HG03060 (cell line): ENCODE measurements at regions not wholly inside any gene's neighbourhood (a gene's known extent, or its start where the extent isn't known, plus 50 kb on each side); places are given as distances from the start of the nearest gene placed in this dataset.

Experiments used
- ATAC-seq: cut with Tn5 transposase; IDR thresholded peaks from one replicate; pipeline ENCODE4 v1.9.1; 2021; ENCODE audit warnings: low read depth, moderate number of reproducible peaks; ENCODE audit not compliant: unreplicated experiment

DNA sequence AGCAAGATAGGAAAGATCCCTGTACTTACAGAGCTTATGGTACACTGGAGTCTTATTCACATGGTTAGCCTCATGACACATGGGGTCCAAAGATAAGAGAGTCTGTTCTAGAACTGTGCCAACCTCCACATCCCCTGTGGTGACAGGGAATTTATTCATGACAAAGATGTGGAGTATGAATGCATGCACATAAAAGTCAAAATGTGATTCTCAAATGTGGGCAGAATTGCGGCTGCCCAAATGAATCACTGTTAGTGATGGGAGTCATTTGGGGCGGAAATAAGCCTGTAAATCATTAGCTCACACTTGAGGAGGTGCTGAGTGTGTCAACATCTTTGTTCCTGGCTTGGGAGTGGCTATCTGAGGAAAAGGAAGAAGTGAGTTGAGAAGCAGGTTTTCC is 560.6 kb downstream of the SLC4A3 start:
- no peak for ATAC-seq

DNA sequence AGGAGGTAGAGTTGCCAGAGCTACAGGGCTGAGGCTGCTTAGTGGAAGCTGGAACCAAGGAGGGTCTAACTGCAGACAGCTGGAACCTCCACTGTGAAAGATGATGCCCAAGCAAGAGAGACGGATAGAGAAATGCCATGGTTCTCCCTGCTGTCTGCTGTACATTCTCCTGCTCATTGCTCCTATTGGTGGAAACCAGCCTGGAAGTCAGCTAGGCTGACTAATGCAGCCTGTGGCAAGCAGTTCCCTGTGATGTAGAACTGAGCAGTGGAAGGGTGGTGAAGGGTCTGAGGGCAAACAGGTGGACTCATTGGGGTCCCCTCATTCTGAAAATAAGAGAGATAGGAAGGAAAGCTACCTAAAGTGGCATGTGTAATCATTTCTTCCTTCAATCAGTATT is 563.6 kb downstream of the SLC4A3 start:
- no peak for ATAC-seq

DNA sequence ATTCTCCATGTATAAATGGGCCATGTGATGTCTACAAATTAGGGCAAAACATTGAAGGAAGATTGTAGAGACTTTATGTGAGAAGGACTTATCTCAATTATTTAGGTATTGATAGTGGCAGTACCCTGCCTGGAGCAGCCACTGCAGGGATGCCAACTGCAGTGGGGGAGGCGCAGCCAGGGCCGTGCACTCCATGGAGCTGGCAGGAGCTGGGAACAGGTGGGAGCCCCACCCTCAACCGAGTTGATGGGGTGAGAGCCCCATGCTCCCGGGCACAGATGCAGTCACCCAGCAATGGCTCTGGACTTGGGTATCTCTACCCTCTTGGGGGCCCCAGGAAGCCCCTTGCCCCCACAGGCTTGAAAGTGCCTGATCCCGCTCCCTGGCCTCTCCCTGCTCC is 564.3 kb downstream of the SLC4A3 start:
- no peak for ATAC-seq

DNA sequence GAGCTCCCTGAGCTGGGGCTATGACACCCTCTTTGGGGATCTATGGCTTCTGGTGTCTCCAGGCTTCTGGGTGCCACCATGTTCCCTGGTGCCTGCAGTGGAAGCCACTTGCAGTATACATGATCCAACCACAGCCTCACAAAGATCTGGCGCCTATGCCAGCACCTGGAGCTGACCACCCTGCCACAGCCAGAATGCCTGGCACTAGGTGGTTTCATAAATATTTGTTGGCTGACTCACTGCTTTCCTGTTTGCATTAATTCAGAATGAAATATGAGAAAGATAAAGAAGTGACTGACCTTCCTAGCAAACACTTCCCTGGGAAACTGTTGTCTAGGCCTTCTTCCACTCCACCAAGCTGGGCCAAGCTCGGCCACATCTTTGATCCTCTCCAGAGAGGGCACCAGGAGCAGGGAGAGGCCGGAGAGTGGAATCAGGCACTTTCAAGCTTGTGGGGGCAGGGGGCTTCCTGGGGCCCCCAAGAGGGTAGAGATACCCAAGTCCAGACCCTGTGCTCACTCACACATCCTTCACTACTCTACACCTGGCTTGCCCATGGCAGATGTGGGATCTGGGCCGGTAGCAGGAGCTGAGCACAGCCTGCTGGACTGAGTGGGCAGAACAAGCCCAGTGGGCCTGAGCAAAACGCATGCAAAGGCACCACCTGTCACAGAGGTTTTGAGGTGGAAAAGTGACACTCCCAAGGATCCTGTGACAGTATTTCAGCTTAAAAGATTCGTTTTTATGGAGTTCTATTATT is 565.7 kb downstream of the SLC4A3 start:
- no peak for ATAC-seq

DNA sequence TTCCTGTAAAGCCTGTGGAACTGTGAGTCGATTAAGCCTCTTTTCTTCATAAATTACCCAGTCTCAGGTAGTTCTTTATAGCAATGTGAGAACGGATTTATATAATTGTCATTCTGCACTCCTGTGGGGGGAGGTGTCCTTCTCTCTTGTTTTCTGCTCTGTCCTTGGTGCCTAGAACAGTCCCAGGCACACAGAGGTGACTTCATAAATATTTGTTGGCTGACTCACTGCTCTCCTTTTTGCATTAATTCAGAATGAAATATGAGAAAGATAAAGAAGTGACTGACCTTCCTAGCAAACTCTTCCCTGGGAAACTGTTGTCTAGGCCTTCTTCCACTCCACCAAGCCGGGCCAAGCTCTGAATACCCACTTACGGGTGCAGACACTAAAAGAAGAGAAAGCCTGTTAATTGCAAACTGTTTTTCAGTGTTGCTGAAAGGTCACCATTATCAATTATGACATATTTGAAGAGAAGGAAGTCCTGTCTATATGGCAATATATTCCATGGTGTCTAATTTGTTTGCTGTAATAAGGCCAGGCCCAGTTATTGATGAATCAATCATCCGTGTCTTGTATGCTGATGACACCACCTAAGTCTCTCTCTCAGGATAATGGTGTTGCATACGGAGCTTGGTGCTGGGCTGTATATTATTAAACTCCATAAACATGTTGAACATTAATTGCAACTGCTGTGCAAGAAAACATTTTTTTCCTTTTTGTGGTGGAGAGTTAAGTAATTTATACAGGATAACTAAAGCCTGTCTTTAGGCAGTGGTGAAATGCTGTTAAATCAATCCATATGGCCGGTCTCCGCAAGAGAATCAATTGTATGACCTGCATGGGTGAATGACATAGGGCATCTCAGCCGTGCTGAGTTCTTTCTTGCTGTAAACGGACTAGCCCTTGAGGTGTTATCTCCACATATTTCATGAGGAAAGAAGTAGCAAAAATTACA is 567.5 kb downstream of the SLC4A3 start:
- ATAC-seq: no peak

DNA sequence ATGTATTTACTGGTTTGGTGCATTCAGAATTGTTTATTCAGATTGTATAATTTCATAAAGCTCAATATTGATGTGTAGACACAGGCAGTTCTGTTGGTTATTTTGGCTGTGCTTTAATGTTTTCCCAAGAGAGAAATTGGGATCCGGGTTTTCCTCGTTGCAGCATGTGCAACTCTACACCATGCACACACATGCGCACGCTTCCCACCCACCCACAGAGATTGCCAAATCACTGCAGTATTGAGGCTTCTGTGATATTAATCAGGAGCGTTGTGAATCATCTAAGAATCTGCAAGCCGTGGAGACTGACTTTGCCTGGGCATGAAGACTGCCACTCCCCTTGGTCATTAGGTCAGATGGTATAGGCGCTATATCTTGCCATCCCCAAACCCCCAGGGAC is 571.5 kb downstream of the SLC4A3 start:
- ATAC-seq: no peak

DNA sequence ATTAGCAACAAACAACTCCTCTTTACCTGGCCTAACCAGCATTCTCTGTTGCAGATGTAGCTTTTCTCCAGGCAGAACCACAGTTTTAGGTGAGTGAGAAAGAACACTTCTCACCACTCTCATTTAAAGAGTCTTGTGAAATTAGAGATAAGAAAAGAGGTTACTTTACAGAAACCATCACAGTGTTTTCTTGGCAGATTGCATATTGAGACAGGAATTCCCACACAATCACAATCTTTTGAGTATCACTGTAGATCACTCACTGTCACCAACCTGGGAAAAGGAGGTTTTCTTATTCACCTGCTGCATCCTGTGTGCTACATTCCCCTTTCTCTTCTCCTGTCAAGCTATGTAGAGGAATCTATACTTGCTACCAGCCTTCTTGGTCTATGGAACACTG is 574.6 kb downstream of the SLC4A3 start:
- ATAC-seq: no peak

DNA sequence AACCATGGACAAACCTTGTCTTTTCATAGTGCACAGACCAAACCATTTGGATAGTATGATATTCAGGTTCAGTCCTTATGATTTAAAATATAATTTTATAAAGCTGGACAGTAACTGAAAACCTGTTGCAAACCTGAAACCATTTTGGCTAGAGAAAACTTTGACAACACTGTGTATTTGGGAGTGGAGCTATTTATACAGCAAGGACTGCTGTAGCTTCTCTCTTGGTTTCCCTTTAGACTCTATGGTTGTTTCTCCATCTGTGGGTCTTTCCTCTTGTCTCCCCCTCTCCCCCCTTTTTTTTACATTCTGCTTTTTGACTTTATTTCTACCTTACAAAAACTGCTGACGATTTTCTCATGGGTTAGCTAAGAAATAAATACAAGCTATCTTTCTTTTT is 581.7 kb downstream of the SLC4A3 start:
- ATAC-seq: no peak

DNA sequence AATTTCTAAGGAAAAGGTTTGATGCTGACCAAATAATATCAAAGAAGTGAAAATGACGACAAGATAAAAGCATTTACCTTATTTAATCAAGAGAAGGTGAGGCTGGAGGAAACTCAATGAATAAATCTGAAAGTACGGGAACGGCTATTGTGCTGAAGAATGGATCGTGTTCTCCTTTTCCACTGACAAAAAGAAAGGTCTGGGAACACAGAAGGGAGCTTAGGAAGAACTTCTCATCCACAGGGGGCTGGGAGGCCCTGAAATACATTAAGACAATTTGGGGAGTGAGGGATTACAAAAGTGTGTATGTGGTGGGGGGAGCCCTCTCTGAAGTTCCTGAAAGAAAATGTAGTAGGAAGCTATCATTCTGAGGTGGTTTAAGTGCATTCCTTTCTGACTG is 582.3 kb downstream of the SLC4A3 start:
- ATAC-seq: no peak

DNA sequence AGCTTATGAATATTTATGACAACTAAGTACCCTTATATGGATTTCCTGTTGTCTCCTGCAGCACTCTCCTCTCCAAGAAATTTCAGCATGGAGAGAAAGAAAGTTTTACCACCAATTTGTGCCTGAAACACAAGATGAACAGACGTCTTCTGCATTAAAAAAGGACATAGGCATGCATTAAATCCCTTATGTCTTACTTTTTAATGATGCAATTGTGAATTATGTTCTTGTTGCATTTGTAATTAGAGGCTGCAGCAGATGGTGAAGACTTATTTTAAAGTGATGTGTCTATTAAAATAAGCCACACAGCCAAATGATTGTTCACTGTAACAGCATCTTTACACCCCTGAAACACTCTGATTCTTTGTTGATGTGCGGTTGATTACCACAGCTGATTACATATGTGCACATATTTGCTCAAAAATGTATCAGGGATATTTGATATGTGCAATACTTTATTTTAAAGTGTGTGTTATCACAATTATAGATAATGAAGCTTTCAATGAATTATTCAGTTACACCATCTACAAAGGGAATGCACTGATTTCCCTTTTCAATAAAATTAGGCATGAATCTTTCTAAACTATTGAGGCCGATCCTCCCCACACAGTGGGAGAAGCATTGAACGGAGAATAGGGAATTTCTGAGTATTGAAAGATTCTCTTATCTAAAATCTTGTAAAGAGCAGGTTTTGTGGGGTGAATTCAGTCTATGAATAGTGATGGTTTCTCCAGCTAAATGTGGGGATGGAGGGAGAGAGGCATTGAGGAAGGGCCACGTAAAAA is 585.1 kb downstream of the SLC4A3 start:
- ATAC-seq: no peak

DNA sequence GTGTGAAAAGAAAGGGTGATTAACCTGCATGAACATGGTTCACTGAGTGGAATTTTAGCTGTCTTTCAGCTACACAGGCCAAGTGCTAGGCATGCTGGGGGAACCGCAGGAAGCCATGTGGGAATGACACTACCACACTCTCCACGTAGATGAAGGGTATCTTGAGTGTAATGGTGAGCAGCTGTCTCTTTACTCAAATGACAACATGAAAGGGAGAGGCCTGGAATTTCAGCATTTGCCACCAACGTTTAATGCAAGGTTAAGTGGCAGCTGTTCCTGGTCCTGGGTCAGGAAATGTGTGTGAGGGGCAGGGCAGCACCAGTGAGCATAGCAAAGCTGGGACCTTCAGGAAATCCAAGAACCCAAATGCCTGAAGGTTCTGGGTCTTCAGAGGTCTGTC is 588.4 kb downstream of the SLC4A3 start:
- ATAC-seq: no peak

DNA sequence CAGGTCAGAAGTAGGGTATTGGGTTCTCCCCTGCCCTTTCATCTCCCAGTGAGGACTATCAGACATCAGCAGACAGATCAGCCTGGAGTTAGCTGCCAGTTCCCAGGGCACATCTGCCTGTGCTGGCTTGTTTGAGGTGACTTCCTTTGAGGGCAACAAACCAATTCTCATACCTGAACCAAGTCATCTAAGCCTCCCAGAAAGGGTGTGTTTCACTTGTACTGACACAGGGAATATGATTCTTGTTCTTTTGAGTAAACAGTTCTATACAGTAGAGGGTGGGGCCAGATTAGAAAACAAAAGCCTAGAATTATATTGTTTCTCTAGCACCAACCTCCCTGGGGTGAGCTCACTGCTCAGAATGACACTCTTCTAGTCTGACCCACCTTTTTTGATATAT is 591.9 kb downstream of the SLC4A3 start:
- ATAC-seq: no peak

DNA sequence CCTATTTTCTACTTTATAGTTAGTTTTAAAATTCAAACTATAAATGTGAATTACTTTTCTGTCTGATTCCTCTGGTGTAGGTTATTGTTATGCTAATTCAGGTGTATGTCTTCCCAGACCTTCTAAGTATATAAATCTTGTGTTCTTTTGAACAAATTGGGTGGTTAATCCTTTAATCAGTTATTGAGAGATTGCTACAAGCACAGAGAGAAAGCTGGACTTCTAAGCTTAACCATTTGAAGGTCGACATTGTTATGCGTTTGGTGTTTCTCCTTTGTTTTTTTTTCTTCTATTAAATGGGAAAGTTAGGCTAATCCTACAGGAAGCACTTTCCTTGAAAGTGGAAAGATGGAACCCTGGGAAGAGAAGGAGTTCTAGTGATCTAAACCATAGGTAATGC is 592.6 kb downstream of the SLC4A3 start:
- ATAC-seq: no peak

DNA sequence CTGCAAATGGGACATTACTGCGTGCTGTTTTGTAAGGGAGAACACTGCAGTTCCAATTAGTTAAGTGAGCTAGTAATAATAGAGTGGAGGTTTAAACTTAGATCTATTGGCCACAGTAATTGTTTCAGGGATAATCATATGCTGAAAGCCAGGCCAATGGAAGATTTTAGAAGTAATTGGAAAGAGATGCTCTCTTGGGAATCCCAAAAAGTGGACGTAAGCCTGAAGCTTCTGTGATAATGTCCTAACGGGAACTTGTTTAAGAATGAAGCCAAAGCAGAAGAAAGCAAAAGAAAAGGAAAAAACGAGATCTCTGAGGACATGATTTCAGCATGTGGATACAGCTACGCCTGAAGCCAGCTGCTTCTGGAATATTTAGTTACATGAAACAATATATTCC is 594.6 kb downstream of the SLC4A3 start:
- ATAC-seq: no peak

DNA sequence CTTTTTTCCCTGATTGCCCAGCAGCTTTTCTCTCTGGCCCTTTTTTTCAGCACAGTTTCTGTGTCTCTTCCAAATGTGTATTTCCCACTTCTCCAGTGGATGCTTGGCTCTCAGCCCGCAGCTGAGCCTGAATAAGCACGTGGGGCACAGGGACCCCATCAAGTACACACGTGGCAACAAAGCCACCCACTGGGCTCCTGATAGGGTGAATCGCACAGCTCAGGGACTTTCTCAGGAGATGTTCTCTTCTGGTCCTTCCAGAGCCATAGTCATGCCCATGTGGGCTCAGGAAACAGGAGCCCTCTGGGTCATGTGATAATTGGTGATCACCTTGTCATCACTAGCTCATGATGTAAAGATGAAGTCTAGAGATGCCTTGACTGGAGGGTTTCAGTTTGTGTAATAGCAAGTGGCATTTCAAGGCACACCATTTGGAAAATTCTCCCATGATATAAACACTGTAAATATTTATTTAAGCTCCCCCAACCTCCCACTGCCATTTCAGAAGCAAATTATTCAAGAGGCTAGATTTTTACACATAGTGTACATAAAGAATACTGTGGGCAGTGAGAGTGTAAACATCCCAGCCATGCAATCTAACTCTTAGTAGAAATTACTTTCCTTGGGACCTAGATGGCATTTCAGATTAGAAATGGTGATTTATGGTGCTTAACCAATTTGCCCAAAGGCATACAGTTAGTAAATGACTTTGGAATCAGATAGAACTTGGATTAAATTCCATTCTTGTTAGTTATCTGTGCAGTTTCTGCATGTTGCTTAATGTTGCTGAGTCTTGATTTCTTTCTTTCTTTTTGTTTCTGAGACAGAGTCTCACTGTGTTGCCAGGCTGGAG is 597.5 kb downstream of the SLC4A3 start:
- no peak for ATAC-seq

DNA sequence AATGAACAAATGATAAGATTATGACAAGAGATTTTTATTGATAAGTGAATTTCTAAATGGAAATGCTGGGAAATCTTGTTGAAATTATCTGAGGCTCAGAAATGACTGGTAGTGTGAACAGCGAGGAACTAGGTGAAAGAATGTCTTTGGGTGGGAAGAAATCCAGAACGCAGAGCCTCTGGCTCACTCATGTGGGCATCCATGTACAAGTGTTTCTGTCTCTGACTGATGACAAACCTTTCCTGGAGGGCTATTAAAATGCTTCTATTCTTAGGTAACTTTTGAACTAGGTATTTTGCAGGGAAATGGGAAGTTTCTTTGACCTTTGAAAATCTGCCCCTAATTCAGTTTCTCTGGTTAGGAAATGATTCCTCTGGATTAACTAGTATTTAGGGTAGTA is 598.6 kb downstream of the SLC4A3 start:
- ATAC-seq: no peak

DNA sequence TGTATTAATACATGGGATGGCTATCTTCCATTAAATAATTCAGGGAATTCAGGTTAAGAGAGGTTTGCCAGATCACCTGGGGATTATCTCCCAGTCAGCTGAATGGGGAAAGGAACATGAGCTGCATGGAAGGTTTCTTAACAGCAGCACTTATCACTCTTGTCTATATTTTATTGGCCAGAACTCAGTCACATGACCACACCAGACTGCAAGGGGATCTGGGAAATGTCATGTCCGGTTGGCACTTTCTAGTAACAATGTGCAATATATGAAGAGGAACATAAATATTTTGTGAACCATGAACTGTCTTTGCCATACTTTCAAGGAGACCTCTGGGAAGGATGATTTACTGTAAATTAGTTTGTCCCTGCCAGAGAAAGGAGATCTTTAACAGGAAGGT is 599.1 kb downstream of the SLC4A3 start:
- ATAC-seq: no peak

DNA sequence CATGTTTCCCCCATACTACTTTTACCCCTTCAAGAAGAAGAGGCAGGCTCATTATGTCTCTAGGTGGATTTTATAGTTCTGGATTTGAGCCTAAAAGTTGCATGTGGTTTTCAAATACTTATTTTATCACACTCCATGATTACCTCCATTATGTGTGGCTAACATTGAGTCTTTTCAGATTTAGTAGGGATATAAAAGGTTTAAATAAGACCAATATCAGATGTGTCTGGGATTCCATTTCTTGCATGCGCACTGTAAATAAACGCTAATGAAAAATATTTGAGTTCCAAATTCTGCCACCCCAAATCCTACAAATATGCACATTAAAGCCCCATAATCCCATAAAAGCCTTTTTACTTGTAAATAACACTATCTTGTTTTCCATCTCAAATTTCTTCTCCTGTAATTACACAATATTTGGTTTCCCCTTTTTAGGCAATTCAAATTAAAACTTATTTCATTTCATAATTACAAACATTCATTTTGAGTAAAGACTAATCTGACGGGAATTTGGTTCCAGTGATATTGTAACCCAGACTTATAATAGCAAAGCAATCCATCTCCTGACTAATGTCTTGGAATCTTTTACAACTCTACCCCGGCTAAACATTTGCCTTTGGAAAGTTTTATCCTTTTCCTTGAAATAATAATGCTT is 600.0 kb downstream of the SLC4A3 start:
- ATAC-seq: no peak

DNA sequence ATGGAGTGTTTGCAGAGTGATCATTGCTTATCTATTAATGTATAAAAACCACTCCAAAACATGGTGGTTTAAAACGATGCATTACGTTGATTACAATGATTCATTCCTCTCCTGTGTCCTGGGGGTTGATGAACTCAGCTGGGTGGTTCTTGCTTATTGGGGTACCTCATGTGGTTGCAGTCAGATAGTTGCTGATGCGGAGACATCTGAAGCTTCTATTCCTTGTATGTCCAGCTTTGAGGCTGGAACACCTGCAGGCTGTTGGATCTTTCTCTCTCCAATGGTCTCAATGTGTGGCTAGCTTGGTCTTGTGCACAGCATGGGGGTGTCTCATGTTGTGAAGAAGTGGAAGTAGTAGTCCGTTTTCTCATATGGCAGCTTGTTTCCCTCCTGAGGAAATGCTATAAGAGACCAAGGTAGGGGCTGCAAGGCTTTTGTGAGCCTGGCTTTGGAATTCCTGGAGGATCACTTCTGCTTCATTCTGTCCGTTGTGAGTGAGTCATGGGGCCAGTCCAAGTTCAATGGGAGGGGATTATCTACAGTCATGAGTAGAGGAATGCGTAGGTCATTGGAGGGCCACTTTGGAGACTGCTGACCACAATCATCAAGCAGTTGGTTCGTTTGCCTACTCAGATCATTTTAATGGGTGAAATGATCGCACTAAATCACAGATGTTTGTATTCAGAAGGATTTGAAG is 601.0 kb downstream of the SLC4A3 start:
- no peak for ATAC-seq
